ENCODE measurements at regions not wholly inside any gene's neighbourhood (a gene's known extent, or its start where the extent isn't known, plus 50 kb on each side); places are given as distances from the start of the nearest gene placed in this dataset.

DNA sequence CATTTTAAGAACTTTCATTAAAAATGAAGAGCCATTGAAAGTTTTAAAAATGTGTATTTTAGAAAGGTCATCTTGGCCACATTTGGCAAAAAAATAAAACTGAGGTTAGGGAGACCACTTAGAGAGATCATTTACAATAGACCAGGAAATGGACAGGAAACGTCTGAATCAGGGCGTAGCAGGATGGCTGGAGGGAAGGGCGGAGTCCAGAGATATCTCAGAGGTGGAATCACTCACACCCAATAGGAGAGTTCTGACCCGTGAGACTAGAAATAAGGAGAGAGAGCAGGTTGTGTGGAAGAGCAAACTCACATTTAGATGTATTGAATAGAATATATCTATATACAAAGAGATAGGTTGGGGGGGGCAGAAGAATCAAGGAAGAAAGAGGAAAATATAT, 373.4 kb downstream of the METTL4 start:
- TF ChIP-seq, protein P1, sequence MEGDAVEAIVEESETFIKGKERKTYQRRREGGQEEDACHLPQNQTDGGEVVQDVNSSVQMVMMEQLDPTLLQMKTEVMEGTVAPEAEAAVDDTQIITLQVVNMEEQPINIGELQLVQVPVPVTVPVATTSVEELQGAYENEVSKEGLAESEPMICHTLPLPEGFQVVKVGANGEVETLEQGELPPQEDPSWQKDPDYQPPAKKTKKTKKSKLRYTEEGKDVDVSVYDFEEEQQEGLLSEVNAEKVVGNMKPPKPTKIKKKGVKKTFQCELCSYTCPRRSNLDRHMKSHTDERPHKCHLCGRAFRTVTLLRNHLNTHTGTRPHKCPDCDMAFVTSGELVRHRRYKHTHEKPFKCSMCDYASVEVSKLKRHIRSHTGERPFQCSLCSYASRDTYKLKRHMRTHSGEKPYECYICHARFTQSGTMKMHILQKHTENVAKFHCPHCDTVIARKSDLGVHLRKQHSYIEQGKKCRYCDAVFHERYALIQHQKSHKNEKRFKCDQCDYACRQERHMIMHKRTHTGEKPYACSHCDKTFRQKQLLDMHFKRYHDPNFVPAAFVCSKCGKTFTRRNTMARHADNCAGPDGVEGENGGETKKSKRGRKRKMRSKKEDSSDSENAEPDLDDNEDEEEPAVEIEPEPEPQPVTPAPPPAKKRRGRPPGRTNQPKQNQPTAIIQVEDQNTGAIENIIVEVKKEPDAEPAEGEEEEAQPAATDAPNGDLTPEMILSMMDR (IDR thresholded peaks at IDR 0.05) = no peak
- TF ChIP-seq POLR2A (IDR thresholded peaks at IDR 0.05) = no peak

Data from breast epithelium (tissue), 3 donors.